HG03575 (cell line): ENCODE measurements at regions not wholly inside any gene's neighbourhood (a gene's known extent, or its start where the extent isn't known, plus 50 kb on each side); places are given as distances from the start of the nearest gene placed in this dataset.
A peak's percentile ranks its signal among the peaks of the same experiment; 100 is the strongest.
"Not testable (repeated sequence)": the region's sequence is repeated elsewhere in the genome, so short reads cannot be mapped to it uniquely, and the experiment has no call there.

Source experiments
- ATAC-seq: cut with Tn5 transposase; IDR thresholded peaks from one replicate; pipeline ENCODE4 v1.9.1; 2021; ENCODE audit not compliant: unreplicated experiment, insufficient number of reproducible peaks, low FRiP score; ENCODE audit errors: extremely low read depth

- ATAC-seq: no peak
Measured at GRCh38 chr5:115469904-115470516, 74.6 kb downstream of the FEM1C start.

DNA sequence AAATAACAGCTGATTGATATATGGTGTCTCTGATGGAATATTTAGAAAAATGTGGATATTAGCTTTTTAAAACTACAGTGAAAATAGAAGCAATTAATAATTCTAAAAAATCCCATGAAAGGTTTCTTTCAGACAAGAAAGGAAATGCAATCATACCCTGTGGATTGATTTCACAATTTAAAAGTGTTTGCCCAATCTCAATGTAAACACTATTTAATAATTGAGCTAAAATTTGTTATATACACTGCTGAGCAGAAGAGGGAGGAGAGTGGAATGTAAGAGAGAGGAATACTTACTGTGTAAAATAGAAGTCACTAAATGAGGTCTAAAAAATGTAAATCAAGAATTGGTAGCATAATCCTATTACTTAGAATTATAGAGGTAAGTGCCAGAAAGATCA, 76.9 kb downstream of the FEM1C start:
- ATAC-seq: no peak

DNA sequence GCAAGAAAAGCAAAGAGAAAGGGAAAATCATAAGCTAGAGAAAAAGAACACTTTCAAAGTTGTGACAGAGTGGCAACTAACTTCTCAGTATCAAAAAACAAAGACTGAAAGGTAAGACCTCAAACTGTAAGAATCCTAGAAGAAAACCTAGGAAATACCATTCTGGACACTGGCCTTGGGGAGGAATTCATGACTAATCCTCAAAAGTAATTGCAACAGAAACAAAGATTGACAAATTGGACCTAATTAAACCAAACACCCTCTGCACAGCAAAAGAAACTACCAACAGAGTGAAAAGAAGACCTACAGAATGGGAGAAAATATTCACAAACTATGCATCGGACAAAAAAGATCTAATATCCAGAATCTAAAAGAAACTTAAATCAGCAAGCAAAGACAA, 79.1 kb downstream of the FEM1C start:
- ATAC-seq: no peak

DNA sequence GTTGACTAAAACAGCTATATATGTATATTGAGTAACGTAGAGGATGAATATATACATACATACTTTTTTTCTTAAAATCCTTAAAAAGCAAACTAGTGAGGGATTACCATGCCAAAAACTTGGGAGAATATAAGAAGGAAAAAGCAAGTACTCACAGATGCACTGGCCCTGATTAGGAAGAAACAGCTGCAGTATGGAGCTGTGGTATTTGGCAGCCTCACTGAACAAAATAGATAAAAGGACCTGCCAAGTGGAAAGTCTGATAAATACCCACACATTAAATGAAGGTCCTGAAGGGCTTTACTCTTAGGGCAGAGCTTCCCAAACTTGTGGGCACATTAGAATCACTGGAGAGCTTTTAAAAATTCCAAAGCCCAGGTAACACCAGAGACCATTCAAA, 80.6 kb downstream of the FEM1C start:
- ATAC-seq: no peak

DNA sequence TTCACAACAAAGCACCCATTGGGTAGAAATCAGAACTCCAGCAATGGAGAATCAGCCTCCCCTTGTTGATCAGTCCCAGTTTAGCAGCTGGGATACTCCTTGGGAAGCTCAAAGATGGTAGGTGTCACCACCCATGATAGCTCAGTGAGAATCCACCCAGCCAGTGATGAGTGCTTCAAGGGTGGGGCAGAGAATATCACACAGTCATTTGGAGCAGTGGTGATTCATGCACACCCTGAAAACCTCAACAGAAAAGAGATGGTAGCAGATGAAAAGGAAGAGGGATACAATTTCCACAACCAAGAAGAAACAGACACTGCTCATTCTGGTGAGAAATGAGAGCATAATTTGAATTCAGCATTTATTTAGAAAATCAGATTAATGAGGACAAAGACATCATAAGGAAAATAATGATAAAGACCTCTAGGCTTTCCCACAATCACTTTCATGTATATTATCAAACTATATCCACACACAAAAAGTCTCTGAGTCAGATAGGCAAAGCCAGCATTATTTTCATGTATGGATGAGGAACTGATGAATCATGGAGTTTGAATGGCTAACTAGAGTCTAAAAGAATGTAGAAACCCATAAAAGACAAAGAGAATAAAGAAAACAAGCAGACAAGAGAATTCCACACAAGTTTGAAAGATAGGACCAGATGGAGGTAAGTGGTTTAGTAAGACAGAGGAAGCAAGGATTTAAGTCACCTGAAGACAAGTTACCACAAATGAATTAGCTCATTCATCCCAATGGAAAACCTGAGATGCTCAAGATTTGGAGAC, 82.9 kb downstream of the FEM1C start:
- ATAC-seq: no peak

DNA sequence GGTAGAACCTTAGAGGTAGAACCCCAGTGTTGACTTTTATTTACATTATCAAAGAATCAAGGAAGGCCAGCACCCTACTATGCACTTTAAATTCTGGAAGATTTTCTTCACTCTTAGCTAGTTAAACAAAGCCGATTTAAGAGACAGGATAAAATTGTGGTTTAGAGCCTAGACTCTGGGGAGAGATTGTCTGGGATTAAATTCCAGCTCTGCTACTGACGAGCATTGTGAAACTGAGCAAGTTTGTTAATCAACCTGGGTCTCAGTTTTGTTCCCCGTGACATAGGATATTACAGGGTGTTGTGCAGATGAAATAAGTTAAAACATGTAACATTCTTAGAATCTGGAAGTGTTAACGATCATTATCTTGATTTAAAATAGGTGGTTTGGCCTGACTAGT, 83.5 kb downstream of the FEM1C start:
- no peak for ATAC-seq

- peak; percentile 62 for ATAC-seq
Measured at GRCh38 chr5:115460472-115460871, 84.1 kb downstream of the FEM1C start.

- no peak for ATAC-seq
Measured at GRCh38 chr5:115459855-115460341, 84.7 kb downstream of the FEM1C start.

GRCh38 chr5:115458416-115458815, 86.2 kb downstream of the FEM1C start:
- no peak for ATAC-seq

GRCh38 chr5:115458003-115458409, 86.6 kb downstream of the FEM1C start:
- ATAC-seq: no peak

- no peak for ATAC-seq
Measured at GRCh38 chr5:115457571-115457970, 87.0 kb downstream of the FEM1C start.

GRCh38 chr5:115456539-115457040, 88.0 kb downstream of the FEM1C start:
- ATAC-seq: no peak

- no peak for ATAC-seq
Measured at GRCh38 chr5:115456056-115456455, 88.5 kb downstream of the FEM1C start.

DNA sequence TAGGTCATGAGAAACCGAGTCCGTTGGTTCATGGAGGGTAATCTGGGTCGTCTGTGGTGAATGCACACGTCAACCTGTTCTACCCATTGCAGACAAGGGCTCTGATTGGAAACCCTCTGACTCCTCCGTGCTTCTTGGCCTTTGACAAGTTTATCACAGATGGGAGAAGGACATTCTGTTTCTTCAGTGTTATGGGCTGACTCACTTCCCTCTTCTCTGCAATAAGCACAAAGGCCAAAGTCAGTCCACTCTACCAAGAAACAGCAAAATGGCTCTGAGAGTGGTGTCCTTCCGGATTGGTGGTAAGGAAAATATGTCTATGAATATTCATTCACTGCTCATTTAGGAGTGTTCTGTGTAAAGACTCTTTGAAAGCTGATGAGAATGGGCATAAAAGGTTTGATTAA, 89.3 kb downstream of the FEM1C start:
- no peak for ATAC-seq

DNA sequence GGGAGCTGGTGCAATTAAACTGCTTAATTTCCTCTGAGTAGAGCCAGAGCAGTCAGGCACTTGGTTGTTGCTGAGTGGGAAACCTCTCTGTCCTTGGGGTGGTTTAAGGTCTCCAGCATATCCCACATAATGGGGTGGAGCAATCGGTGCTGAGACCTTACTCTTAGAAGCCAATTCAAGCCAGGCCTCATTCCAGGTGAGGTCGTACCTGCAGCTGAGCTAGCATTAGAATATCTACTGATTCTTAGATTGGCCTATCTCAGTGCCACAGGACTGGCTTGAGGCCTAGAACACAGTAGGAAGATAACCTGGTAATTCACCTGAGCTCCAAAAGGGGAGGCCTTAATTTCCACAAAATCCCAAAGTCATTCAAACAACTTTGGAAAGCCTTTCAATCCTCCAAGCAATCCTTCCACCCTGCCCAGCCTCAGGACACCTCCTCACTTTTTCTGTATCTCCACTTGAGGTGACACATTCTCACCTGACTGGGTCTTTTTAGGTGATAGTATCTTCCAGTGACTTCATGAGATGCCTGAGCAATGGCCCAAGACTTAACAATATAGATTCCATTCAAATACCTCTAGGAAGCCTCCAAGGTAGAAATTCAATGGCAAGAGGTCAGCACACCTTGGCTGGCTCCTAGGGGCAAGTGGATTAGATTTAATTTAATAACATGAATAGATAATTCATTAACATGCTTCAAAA, 91.0 kb downstream of the FEM1C start:
- no peak for ATAC-seq

GRCh38 chr5:115452536-115453235, 91.9 kb downstream of the FEM1C start:
- no peak for ATAC-seq

- ATAC-seq: no peak
Measured at GRCh38 chr5:115452083-115452482, 92.5 kb downstream of the FEM1C start.

DNA sequence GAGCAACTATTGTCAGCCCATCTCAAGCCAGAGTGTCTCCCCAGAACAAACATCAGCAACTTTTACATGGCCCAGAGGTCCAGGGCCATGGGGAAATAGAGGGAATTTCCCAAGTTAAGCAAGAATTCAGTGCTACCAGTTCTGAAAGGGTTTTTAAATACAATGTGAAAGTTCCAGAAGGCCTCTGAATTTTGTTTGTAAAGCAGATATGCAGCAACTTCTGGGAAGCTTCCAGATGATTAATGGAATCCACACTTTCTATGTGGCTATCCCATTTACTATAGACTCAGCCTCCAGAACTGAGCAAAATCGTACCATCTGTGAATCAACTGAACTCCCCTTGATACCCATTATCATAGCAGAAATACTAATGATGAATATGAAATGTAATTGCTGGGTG, 93.8 kb downstream of the FEM1C start:
- no peak for ATAC-seq

GRCh38 chr5:115448630-115449029, 95.9 kb downstream of the FEM1C start:
- ATAC-seq: not testable (repeated sequence)
